NK-92 treated with Interleukin-12 subunit alpha and Interleukin-12 subunit beta, amount 100 ng/mL, for 24 hours (cell line): ENCODE measurements at regions not wholly inside any gene's neighbourhood (a gene's known extent, or its start where the extent isn't known, plus 50 kb on each side); places are given as distances from the start of the nearest gene placed in this dataset.
"Not testable (repeated sequence)": the region's sequence is repeated elsewhere in the genome, so short reads cannot be mapped to it uniquely, and the experiment has no call there.

Experiments
- DNase-seq: peaks from one replicate; lab custom pipeline; 2025; lab: John Stamatoyannopoulos, UW

DNA sequence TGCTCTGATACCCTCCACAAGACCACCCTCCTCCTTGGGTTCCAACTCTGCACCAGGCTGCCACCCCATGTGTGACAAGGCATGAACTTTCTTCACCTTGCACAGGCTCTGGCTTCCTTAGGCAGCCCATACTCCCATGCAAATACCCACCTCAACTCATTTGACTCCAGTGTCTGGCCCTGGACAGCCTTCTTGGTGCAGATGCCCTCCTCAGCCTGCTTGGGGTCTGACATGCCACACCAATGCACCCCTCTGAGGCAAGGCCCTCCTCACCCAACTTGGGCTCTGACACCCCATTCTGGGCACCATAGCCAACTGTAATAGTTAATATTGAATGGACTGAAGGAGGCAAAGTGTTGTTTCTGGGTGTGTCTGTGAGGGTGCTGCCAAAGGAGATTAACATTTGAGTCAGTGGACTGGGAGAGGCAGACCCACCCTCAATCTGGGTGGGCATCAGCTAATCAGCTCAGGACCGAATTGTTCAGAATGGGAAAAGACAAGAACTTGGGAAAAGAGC is 115.0 kb upstream of the EPB41L4A start:
- no peak for DNase-seq

DNA sequence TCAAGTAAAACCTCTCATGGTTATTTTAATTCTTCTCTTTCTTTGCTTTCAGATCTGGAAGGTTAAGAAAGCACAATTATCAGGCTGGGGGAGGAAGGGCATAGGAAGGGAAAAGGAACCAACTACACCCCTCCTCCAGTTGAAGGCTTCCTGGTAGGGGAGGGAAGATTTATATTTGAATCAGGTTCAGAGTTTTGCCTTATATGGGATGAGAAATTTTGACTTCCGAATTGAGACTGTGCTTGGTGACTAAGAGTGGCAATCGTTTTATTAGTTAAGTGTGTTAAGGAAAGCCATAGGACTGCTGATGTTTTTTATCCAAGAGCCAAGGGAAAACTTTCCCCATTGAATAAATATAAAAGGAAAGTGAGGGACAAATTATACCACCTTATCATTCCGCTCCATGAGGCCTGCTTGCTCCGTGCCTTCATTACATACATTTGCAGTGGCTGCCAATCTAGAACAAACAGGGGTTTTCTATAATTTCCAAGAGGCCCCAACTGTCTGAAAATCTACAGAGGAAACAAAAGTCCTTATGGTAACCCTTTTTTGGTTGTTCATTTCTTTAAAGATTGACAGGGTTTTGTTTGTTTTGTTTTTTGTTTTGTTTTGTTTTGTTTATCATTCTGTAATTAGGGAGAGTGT is 115.7 kb upstream of the EPB41L4A start:
- DNase-seq, result no peak

GRCh38 chr5:112535356-112535755 is 116.3 kb upstream of the EPB41L4A start:
- no peak for DNase-seq

GRCh38 chr5:112544558-112544957 is 125.5 kb upstream of the EPB41L4A start:
- not testable (repeated sequence) for DNase-seq

- no peak for DNase-seq
These were observed 128.0 kb upstream of the EPB41L4A start for GRCh38 chr5:112546946-112547592.

DNA sequence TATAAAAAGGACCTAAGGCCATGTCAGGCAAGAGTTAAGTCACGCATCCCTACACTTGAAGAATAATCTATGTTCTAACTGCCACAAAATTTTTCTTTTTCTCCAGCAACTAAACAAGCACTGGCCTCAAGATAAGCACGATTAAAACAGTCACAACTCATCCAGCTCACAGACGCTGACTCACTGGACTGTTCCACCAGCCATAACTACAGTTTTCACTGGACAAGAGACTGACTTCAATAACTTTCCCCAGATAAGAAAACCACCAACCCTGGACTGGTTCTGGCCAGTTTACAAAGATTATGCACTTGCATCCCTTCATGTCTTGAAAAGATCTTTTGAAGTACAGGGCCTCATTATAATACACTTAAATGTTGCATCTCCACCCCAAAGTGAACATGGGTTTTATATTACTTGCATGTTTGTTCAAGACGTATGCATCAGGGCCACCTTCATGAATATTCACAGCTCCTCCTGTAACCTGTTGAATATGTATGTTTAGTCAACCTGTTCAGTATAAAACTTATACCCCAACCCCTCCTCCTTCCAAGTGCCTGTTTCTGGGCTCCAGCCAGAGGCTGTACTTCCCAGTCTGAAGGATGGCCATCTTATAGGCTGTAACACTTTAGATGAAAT is 129.3 kb upstream of the EPB41L4A start:
- no peak for DNase-seq

GRCh38 chr5:112549127-112549526 is 130.1 kb upstream of the EPB41L4A start:
- DNase-seq, result no peak

DNA sequence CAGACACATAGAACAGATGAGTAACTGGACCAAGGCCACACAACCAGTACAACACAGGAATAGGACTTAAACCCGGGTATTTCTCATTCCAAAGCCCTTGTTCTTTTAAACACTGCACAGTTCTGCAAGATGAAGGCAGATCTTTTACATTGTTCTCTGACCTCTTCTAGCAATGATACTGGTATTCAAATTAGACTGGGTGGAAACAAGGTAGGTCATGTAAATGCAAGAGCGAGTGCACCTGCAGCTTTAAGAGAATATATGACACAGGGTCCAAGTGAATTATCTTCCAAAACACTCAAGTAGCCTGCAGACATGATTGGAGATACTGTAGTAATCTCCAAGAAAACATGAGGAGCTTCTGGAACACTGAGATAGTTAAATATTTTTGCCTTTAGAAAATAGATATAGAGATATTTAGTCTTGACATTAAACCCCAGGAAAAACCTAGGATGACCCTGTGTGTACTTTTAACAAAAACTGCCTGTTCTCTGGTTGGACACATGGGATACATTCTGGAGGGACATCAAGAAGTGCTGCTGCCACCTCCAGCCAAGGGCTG is 130.6 kb upstream of the EPB41L4A start:
- no peak for DNase-seq

GRCh38 chr5:112551419-112552032 is 132.4 kb upstream of the EPB41L4A start:
- no peak for DNase-seq

DNA sequence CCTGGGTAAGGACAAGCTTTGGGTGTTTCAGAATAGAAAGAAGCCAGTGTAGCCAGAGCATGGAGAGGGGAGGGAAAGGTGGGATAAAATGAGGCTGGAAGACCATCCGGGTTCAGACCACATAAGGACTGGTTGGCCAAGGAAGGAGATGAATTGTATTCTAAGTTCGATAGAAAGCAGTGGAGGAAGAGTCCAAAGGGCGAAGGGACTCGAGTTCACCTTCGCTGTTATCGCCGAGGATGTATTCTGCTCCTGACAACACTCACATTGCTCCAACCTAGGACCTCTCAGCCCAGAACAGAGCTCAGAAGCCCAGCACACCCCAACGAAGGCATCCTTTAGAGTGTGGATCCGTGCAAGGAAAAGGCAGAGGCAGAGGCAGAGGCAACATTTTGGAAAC is 133.1 kb upstream of the EPB41L4A start:
- DNase-seq, result no peak

- no peak for DNase-seq
These were observed 133.7 kb upstream of the EPB41L4A start for GRCh38 chr5:112552791-112553190.

- DNase-seq, result no peak
These were observed 135.3 kb upstream of the EPB41L4A start for GRCh38 chr5:112554101-112554977.

DNA sequence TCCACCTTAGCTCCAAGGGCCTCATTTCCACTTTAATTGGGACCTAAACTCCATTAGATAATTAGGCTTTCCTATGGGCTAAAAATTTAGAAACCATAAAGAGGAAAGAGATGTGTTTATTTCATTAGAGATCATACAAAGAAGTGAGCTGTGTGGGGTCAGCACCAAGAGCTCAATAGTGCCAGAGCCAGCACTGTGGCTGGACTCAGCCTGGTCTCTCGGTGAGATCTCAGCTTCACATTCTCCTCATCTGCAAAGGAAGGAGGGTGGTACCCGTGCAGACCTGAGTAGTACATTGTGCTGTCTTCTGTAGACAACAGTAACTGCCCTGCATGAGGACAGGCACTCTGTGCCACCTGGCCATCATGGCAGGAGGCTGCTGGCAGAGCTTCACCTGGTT is 136.1 kb upstream of the EPB41L4A start:
- no peak for DNase-seq

- DNase-seq, result no peak
These were observed 136.6 kb upstream of the EPB41L4A start for GRCh38 chr5:112555691-112556090.

DNA sequence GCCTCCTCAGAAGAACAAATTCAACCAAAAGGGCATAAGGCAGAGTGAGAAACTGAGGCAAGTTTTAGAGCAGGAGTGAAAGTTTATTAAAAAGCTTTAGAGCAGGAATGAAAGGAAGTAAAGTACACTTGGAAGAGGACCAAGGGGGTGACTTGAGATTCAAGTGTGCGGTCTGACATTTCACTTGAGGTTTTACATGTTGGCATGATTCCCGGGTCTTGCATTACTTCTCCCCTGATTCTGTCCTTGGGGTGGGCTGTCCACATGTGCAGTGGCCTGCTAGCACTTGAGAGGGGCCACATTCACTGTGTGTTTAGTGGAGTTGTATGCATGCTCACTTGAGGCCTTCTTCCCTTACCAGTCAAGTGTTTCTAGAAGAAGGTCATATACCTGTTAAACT is 140.4 kb upstream of the EPB41L4A start:
- not testable (repeated sequence) for DNase-seq

GRCh38 chr5:112560371-112560770 is 141.3 kb upstream of the EPB41L4A start:
- no peak for DNase-seq

DNA sequence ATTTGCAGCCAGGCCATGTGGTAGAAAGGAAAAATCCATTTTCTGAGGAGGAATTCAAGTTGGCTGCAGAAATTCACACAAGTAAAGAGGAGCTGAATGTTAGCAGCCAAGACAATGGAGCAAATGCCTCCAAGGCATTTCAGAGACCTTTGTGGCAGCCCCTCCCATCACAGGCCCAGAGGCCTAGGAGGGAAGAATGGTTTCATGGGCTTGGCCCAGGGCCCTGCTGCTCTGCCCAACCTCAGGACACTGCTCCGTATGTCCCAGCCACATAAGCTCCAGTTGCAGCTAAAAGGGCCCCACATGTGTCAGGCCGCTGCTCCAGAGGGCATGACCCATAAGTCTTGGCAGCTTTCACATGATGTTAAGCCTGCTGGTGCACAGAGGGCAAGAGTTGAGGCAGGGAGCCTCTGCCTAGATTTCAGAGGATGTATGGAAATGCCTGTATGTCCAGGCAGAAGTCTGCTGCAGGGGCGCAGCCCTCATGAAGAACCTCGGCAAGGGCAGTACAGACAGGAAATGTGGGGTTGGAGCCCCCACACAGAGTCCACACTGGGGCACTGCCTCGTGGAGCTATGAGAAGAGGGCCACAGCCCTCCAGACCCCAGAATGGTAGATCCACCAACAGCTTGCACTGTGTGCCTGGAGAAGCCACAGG is 144.2 kb upstream of the EPB41L4A start:
- no peak for DNase-seq

- DNase-seq, result no peak
These were observed 147.2 kb upstream of the EPB41L4A start for GRCh38 chr5:112566251-112566650.

GRCh38 chr5:112569596-112569995 is 150.5 kb upstream of the EPB41L4A start:
- no peak for DNase-seq

- no peak for DNase-seq
These were observed 151.8 kb upstream of the EPB41L4A start for GRCh38 chr5:112570708-112571444.
